VCaP (cell line): ENCODE measurements at regions not wholly inside any gene's neighbourhood (a gene's known extent, or its start where the extent isn't known, plus 50 kb on each side); places are given as distances from the start of the nearest gene placed in this dataset.
"Not testable (repeated sequence)": the region's sequence is repeated elsewhere in the genome, so short reads cannot be mapped to it uniquely, and the experiment has no call there.

Experiments
- H3K27ac ChIP-seq: fragments of 450-650 bp; 2 replicates; pipeline ENCODE4 v1.5.1; 2017
- TF ChIP-seq, protein P1 (sequence below): fragments of 450-650 bp; conservative IDR thresholded peaks from 2 replicates; pipeline ENCODE4 v1.5.1; 2017; ENCODE audit warnings: mild to moderate bottlenecking, moderate library complexity

DNA sequence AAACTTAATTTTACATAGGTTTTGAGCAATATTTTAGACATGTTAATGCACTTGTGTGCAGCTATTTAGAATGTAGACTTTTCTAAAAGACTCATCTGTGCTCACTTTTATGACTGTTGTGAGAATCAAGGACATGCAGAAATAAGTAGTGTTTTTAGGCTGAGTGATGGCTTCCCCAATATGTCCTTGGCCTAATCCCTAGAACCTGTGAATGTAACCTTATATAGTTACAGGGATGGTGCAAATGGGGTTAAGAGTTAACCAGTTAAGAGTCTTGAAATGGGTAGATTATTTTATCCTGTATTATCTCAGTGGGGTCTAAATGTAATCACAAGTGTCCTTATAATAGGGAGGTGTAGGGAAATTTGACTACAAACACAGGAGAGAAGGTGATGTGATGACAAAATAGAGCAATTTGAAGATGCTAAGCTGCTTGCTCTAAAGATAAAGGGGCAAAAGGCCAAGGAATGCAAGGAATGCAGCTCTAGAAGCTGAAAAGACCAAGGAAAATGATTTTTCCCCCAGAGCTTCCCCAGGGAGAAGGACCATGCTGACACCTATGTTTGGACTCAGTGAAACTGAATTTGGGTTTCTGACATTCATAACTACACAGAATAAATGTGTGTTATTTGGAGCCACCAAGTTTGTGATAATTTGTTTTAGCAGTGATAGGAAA, 298.0 kb upstream of the PAPPA start:
- H3K27ac ChIP-seq: no peak overlapping the region
- TF ChIP-seq, protein P1, sequence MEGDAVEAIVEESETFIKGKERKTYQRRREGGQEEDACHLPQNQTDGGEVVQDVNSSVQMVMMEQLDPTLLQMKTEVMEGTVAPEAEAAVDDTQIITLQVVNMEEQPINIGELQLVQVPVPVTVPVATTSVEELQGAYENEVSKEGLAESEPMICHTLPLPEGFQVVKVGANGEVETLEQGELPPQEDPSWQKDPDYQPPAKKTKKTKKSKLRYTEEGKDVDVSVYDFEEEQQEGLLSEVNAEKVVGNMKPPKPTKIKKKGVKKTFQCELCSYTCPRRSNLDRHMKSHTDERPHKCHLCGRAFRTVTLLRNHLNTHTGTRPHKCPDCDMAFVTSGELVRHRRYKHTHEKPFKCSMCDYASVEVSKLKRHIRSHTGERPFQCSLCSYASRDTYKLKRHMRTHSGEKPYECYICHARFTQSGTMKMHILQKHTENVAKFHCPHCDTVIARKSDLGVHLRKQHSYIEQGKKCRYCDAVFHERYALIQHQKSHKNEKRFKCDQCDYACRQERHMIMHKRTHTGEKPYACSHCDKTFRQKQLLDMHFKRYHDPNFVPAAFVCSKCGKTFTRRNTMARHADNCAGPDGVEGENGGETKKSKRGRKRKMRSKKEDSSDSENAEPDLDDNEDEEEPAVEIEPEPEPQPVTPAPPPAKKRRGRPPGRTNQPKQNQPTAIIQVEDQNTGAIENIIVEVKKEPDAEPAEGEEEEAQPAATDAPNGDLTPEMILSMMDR: no peak

DNA sequence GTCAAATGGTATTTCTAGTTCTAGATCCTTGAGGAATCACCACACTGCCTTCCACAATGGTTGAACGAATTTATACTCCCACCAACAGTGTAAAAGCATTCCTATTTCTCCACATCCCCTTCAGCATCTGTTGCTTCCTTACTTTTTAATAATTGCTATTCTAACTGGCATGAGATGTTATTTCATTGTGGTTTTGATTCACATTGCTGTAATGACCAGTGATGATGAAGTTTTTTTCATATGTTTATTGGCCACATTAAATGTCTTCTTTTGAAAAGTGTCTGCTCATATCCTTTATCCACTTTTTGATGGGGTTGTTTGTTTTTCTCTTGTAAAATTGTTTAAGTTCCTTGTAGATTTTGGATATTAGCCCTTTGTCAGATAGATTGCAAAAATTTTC, 295.2 kb upstream of the PAPPA start:
- not testable (repeated sequence) for H3K27ac ChIP-seq

DNA sequence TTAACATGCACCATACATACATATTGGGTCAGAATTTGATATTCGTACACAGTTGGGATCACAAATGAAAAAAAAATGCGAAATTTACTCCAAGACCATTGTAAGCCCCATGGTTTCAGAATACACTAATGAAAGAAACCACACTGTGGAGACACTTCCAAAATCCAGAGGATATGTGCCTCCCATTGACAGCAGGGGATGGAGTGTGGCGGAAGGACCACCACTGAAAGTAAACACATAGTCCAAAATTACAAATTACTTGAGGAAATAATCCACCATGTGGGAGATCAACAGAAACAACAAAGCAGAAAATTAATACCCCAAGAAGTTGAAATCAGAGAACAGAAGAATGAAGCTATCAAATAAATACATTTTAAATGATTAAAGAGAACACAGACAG, 291.6 kb upstream of the PAPPA start:
- TF ChIP-seq, protein P1: no peak
- H3K27ac ChIP-seq: no peak overlapping the region

DNA sequence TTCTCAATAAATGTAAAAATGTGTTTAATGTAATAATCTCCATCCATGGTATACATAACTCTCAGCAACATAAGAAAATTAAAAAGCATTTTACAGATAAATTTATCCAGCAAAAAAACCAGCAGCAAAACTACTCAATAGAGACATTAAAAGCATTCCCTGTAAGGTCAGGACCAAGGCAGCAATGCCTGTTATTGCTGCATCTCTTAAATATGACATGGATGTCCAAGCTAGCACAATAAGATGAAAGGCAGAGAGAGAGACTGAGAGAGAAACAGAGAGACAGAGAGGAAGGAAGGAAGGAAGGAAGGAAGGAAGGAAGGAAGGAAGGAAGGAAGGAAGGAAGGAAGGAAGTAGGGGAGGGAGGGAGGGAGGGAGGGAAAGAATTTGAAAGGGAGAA, 289.0 kb upstream of the PAPPA start:
- TF ChIP-seq, protein P1: no peak
- H3K27ac ChIP-seq: no peak overlapping the region

DNA sequence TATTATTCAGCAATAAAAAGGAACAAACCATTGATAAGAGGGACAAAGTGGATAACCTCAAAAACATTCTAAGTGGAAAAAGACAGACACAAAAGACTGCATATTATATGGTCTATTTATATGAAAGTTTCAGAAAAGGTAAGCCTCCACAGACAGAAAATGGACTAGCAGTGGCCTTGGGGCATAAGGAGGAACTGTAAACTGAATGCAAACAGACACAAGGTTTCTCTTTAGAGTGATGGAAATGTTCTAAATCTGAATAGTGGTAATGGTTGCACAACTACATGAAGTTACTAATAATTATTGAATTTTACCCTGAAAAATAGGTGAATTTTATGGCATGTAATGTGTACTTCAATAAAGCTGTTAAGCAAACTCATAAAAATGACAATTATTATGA, 286.3 kb upstream of the PAPPA start:
- H3K27ac ChIP-seq: no peak overlapping the region
- TF ChIP-seq, protein P1: no peak

DNA sequence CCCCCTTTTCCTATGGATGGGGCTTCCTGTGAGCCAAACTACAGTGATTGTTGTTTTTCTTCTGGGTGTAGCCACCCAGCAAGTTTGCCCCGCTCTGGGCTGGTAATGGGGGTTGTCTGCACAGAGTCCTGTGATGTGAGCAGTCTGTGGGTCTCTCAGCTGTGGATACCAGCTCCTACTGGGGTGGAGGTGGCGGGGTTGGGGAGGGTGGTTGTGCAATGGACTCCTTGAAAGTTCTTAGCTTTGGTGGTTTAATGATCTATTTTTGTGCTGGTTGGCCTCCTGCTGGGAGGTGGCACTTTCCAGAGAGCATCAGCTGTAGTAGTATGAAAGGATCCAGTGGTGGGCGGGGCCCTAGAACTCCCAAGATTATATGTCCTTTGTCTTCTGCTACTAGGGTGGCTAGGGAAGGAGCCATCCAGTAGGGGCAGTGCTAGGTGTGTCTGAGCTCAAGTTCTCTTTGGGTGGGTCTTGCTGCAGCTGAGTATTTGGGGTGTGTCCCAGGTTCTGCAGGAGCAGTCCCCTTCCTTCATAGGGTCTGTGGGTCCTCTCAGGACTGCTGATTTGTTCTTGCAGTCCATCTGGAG, 275.6 kb upstream of the PAPPA start:
- TF ChIP-seq, protein P1: no peak
- H3K27ac ChIP-seq: no peak overlapping the region

DNA sequence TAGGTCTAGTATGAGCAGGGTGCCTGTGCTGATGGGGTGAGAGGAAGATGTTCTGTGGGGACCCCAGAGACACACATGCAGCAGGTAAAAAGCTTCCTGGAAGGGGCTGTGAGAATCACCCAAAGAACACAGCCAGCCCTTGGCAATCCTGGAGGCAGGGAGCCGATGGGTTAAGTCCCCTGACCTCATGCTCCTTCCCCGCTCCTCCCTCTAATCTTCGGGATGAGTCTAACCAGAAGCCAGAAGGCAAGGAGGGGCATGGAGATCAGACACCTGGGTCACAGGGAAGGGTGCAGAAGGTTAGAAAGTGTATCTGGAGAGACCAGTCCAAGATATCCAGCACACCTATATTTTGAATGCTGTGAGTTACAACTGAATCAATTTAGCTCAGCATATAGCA, 274.1 kb upstream of the PAPPA start:
- no peak overlapping the region for H3K27ac ChIP-seq
- TF ChIP-seq, protein P1: no peak

DNA sequence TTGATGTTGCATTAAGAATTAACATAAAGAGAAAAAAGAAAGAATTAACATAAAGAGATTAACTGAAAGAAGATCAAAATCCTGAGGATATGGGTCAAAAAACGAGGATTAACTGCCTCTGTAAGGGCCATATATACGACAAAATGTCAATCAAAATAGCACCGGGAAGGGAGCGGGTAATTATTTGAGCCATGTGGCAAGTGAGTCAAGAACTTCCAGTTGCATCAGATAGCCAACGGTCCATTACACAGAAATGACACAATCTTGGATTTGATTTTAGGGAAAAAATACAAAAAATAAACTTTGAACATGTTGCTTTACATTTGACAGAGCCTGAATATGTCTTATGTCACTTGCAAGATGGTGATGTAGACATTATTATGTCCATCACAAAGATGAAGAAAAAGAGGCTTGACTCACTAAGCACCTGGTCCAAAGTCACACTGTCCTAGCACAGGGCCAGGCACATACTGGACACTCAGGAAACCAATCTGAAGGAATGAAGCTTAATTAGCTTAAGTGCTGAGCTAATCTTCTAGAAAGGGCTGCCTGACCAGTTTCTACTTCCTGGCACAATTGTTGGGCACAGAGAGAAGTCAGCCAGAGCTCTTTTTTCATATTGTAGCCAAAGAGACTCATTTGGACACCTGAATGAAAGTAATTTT, 273.2 kb upstream of the PAPPA start:
- TF ChIP-seq, protein P1: no peak
- H3K27ac ChIP-seq: no peak overlapping the region
